NCI-H69 (cell line): ENCODE measurements at regions not wholly inside any gene's neighbourhood (a gene's known extent, or its start where the extent isn't known, plus 50 kb on each side); places are given as distances from the start of the nearest gene placed in this dataset.

ENCODE experiments used
- DNase-seq: peaks from one replicate; lab custom pipeline; 2025; lab: John Stamatoyannopoulos, UW

DNA sequence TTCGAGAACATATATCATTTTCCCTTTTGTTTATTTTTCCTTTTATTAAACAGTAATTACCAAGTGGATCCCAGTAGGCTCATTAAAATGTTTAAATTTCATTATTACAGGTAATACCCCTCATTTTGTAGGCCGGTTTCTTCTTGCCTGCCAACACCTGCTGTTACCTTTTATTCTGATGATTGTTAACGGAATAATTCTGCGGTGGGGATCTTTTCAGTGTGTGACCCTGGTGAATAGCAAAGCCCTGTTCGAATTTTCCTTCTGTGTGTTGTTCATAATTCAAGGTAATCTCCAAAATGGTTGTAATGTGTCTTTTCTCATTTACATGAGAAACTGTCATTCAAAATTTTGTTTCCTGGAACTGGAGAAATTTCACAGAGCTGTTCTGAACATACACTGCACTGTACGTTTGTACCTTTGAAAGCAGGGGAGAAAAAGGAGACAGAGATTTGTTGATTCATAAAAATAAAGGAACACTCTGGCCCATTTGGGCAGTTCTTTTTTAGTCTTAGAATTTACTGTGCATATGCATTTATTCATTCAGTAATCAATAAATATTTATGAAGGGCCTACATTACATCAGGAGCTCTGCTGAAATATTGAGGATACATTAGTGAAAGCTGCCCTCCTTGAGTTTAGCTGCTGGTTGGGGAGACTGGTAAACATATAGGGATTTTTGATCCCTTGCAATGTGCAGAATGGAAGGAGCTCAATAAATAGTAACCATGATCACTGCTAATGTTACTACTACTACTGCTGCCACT lies 502.0 kb downstream of the QKI start:
- peak; percentile 91 for DNase-seq

DNA sequence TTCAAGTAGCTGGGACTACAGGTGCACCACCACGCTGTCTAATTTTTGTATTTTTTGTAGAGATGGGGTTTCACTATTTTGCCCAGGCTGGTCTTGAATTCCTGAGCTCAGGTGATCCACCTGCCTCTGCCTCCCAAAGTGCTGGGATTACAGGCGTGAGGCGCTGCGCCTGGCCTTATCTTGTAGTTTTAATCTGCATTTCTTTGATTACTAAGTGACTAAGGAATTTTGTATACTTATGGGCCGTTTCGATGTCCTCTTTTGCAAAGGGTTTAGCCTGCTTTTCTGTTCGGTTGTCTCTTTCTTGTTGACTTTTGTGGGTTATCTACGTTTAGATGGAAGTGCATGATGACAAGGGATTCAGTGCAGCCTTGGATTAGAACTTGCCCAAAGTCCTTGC lies 500.6 kb downstream of the QKI start:
- no peak for DNase-seq

DNA sequence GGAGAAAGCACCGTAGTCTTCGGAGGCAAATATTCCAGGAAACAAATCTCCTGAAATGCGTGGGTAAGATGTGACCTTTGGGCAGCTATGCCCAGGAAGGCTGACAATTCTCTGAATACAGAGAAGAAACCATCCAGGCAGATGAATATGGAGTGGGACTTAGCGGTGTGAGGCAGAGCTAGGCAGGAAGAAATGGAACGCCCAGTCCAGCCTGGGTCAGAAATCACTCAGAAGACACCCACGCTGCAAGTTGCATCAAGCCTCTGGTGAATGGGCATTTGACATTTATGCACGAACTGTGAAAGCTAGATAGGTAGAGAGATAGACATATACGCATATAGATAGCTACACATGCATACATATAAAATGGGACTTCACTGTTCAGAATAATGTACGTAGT lies 498.5 kb downstream of the QKI start:
- no peak for DNase-seq

DNA sequence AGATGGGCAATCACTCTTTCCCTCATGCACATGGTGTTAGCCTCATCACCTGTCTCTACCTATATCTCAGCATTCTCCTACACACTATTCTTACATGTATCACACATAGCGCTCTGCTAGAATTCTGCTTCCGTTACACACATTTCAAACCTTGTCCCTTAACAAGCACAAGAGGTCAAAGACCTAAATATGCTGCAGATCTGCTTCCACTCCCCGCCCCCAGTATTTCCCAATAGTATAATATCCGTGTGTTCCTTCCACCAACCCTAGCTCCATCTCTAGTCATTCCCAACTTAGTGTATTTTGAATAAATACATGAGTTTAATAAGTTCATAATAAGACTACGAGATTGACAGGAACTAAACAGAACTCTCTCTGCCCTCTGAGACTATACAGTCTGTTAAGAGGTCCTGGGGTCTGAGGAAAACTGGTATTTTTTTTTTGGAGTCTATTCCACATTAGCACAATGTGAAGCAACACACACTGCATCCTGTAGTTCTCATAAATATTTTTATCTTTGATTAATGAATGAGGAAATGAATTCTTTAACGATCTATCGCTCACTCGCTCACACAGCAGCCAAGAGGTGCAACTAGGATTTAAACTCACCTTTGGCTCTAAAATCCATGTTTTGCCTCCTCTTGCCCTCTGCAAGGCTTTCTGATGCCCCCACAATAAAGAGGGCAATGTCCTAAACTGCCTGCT lies 491.6 kb downstream of the QKI start:
- DNase-seq, result no peak

DNA sequence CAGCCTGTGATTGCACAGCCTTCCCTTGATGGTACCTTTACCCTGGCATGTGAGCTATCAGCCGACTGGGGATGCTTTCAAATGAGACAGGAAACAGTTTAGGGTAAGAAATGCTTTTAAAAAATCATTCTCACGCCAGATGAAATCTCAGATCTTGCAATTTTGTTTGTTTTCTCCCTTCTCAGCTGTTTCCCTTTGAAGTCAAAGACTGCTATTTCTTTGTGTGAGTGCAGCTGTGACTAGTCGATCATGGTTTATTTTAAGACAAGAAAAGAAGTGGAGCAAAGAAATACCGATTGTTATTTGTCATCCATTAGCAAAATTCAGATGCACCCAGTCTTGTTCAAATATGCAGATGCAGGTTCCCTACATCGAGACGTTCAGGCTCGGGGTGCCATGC lies 489.7 kb downstream of the QKI start:
- no peak for DNase-seq

DNA sequence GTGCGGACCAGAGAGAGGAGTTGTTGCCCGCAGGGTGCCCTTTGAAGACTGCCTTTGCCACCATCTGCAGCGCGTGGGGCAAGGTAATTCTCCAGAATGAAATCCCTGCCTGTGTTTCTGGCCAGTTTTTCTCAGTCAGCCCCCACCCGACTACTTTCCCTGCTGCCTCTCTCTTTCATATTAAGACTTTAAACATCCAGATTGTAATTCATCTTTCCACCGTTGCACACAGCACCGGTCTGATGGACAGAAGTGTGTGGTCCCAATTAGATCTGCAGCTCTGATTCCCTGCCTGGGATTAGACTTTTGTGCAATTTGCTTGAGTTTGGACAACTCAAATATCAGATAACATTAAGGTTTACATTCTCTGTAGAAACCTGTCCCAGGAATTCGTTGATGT lies 489.0 kb downstream of the QKI start:
- no peak for DNase-seq

DNA sequence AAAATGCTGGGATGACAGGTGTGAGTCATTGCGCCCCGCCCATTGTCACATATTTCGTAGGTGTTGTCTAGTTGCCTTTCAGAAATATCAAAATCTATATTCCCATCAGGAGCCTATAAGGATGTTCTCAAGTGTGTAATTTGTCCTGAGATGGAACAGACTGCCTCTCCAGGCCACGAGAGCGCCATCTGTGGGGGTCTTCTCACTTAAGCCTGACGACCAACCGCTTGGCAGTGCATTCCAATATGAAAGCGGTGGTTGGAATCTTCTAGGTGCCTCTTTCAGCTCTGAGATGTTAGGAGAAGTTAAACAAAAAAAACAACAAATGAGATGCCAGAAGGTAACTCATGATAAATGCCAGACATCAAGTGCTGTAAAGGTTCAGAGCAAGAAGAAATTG lies 488.5 kb downstream of the QKI start:
- no peak for DNase-seq

DNA sequence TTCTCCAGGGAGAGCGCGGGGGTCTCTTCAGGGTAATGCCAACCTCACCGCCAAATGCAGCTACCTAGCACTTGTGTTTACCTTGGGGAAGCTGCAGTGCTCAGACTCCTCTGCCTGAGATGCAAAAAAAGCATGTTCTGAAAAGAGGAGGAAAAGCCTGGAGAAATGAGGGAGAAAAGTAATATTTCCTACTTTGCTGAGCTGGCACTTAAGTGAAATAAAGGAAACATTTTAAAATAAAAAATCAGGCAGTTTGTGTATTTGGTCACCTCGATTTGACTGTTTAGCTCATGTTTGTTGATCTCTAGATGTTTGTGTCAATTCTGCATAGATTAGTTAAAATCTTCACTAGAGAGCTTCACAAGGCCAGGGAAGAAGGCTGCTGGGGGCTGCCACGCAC lies 487.2 kb downstream of the QKI start:
- DNase-seq, result no peak

DNA sequence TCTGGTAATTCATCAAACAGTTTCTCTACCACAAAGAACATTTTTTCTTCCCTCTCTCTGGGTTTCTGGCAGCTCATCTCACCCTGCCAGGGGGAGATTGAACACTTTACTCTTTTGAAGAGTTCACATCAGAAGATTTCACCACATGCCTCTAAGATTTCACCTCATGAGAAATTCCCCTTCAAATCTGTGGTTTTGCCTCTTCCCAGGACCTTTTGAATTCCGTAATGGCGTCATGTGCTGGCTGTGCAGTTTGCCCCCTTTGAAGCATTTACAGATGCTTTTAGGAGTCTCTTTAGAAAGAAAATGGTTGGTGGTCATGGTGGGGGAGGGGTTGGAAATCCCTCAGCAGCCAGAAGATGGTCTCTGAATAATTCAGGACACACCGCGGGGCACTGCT lies 486.1 kb downstream of the QKI start:
- DNase-seq, result no peak

DNA sequence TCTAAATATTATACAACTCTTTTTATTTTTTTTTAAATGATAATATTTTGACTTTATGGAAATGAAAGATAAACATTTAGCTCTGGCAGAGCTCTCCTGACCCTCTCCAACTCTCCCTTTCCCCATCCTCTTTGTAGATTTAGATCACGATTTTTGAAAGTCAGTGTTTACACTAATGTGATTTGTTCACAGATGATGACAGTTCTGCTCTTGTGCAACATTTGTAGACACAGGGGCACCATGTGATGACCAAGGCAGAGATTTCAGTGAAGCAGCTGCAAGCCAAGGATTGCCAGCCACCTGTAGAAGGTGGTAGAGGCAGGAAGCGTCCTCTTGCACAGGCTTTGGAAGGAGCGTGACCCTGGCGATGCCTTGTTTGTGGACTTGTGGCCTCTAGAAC lies 483.2 kb downstream of the QKI start:
- DNase-seq, result no peak

DNA sequence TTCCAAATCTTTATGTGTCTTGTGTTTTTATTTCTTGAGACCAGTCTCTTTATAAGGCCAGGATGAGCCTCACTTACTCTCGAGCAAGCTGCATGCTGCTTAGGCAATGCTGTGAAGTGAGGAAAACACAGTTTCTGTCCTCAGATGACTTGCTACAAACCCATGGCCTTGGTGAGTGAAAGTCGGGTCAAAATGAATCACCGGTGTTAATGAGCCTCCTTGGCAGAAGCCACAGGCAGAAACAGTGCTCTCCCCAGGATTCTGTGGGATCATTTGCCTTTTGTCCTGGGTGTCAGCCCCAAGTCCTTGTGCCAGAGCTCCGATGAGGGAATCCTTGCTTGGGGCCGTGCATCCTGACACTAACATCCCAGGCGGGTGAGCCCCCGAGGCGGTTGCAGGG lies 482.5 kb downstream of the QKI start:
- no peak for DNase-seq

DNA sequence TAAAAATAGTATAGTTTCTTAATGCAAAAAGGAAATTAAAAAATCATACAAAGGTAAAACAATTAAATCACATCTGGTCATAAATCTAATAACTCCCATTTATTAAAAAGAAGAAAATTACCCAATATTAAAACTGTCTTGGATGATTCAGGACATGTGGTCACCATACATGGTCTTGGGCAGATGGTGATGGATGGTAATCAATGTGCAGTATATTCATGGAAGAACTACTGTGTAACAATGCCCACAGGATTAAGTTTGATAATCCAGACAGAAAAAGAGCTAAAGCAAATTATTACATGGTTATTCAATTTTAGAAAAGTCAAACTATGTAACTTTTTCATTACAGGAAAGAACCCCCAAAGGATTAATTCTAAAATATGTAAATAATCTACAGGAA lies 480.6 kb downstream of the QKI start:
- no peak for DNase-seq

DNA sequence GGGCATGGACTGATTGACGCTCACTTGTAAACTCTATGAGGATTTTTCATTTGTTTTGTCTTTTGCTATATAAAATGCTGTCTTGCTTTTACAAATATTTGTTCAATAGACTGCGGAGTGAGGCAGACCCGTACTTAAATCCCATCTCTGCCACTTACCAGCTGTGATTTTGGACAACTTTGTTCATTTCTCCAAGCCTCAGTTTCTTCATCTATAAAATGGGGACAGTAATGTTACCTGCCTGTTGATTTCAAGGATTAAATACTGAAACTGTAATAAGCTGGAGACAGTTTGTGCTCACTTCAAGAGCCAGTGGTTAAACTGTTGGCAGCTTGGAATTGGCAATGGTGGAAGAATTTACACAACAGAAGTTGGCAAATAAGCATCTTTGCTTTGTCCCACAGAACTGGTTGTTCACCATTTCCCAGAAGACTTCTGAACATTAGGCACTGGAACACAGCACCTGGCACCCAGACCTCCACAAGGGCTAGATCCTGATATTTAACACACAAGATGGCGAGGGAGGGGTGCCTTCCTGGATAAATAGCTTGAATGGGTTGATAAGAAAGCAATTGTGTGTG lies 479.2 kb downstream of the QKI start:
- no peak for DNase-seq

DNA sequence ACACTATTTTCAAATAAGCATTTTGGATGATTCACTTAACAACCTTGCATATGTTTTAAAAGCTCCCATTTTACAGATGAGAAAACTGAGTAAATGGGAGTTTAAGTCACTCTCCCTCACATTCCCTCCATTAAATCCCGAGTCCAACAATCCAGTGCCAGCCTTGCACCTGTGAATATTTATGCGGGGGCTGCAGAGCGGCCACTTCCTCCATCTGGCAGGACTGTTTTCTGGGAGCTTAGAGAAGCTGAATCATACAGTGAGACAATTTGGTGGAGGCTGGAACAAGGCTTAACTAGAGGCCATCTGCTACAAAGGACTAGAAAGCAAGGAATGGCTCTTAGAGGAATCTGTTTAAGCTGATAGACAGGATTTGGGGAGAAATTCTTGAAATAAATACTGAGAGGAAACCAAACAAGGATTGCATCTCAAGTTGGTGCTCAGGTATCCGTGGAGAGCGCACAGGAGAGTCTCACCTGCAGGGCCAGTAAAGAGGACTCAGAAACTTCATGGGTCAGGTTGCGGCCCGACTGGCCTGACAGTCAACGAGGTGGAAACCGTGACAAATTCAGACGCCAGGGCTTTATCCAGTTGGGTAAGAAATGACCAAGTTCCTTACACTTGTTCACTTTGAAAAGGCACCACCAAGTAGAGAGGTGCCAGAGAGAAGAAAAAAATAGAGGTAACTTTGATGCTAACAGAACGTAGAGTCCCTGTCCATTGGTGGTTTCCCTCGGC lies 478.5 kb downstream of the QKI start:
- DNase-seq, result peak; percentile 25

DNA sequence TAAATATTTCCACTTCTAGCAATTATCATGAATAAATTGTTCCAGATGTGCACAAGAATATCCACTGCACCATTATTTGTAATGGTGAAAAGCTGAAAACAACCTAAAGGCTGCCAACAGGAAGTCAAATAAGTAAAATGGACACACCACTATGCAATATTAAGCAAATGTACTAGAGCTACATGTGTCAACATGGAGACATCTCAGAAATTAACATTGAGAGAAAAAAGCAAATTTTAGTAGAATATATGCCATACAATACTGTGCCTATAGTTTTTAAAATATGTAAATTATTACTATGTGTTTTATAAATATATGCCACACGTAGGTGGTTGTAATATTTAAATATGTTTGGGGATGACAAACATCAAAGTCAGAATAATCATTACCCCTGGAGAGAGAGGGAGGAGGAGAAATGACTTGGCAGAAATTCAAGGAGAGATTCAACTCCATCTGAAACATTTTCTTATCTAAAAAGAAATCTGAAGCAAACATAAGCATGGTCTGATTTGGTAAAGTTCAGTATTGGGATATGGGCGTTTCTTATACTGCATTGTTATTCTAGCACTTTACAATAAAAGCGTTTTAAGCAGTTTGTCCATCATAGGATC lies 475.5 kb downstream of the QKI start:
- DNase-seq, result no peak

DNA sequence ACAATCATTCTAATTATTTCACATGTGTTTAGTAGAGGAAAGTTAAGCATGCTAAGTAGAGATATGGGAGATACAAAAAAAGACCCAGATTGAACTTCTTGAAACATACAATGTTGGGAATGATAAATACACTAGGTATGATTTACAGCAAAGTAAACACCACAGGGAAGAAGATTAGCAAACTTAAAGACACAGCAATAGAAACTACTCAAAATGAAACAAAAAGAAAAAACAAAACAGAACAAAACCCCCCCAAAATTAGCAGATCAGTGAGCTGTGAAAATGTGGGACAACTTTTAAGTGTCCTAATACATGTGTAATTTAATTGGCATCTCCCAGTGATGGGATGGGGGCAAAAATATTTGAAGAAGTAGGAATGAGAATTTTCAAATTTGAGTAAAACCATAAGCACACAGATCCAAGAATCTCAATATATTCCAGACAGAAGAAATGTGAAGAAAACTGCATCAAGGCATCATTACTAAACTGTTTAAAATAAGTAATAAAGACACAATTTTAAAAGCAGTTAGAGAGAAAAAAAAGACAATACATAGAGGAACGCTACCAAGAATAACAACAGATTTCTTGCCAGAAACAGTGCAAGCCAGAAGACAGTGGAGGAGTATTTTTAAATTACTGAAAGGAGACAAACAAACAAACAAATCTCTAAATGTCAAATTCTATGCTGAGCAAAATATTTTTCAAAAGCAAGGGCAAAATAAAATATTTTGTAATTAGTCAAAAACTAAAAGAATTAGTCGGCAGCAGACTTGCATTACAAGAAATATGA lies 473.7 kb downstream of the QKI start:
- no peak for DNase-seq

DNA sequence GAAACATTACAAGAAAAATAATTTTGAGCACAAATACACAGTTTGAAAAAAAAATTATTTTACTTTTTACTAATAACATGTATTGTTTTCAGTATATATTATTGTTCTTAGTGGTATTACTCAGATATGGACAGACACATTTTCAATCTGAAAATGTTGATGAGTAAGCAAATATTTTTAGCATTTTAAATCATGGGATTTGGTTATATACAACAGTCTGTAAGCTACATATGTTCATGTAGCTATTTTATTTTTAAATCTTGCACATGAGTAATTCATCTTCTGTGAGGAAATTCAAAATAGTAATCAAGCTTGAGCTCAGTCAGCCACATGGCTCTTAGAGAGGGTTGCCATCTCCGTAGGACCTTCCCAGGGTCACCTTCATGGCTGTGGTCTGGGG lies 471.9 kb downstream of the QKI start:
- no peak for DNase-seq

DNA sequence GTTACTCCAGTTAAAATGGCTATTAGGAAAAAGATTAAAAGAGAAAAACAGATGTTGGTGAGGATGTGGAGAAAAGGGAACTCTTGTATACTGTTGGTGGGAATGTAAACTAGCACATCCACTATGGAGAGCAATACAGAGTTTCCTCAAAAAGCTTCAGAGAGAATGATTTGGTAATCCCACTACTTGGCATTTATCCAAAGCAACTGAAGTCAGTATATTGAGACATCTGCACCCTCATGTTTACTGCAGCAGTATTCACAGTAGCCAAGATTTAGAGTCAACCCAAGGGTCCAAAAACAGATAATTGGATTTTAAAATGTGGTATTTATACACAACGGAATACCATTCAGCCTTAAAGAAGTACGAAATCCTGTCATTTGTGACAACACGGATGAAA lies 469.5 kb downstream of the QKI start:
- DNase-seq, result peak; percentile 10

DNA sequence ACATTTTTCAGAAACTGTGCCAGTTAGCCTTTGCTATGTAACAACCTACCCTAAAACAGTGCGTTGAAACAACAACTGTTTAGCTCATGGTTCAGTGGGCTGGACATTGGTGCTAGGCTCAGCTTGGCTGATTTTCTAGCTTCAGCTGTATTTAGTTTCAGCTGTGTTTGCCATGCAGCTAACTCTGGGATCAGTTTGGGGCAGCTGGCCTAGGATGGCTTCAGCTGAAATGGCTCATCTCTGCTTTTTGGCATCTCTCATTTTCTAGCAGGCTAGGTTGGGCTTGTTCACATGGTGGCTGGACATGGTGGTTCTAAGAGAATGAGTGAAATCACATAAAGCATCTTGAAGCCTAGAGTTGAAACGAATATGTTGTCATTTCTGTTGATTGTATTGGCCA lies 464.2 kb downstream of the QKI start:
- no peak for DNase-seq

DNA sequence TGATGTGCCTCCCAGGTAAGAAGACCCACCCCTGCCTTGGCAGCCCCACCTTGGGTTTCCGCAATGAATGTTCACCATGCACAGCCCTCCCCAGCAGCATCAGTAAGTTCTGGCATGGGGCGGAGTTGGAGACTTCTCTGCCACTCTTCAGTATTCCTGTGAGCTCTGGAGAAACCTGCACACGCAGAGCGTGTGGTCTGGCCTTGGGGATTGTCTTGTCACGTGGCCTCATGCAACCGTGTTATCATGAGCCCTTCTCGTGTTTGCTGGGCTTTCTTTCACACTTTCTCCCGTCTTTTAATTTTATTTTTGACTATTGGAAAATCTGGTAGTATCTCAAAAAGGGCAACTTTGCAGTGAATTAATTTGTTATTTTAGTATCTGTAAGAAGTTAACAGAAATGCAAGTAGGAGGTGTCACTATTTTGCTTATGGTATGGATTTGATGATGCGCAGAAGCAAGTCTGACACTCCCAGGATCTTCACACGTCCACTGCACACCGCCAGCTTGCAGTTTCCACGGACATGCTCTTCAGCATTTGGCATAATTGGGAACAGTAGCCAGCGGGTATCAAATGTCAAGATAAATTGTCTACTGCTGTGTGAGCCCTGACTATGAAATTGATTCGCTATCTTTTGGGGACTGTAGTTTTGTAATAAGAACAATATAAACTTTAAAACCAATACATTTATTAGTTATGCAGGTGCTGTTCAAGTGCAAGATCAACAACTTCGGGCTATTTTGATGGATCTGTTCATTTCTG lies 463.5 kb downstream of the QKI start:
- DNase-seq, result no peak

DNA sequence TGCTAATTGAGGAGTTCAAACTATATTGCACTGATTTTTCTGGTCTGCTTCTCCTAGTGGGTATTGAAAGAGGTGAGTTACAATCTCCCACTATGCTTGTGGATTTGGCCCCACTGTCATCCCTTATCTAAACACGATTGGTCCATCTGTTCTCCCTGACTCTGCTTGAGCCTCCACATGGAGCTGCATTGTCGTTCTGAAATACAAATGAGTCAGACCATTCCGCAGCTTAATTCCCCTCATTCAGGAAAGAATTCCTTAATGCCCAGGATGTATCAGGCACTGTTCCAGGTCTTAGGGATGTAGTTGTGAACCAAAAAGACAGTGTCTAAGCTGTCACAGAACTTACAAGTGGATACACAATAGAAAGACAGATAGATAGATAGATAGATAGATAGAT lies 461.9 kb downstream of the QKI start:
- no peak for DNase-seq
